Stomach (tissue), 4 donors: ENCODE measurements at regions not wholly inside any gene's neighbourhood (a gene's known extent, or its start where the extent isn't known, plus 50 kb on each side); places are given as distances from the start of the nearest gene placed in this dataset.

ENCODE experiments used
- EP300 ChIP-seq: sonication (generic); formaldehyde crosslinking; IDR thresholded peaks from one replicate; pipeline ENCODE4 v1.6.1; 2017; ENCODE audit warnings: antibody characterized with exemption
- POLR2A ChIP-seq, 4 donors: fragments of 450-650 bp; IDR thresholded peaks; one replicate each; pipeline ENCODE4 v1.6.1; 2016; ENCODE audit warnings: antibody characterized with exemption in 4 of 4, control low read depth in 2 of 4, mild to moderate bottlenecking in 1 of 4, moderate library complexity in 1 of 4
- TF ChIP-seq, protein P1 (sequence below), 7 experiments: fragments of 450-650 bp in 4 of 7; fragments of 200-600 bp in 3 of 7; sonication (generic) in 3 of 7; IDR thresholded peaks; one replicate each; pipeline ENCODE4 v1.5.1; 2016 to 2019; ENCODE audit warnings: antibody characterized with exemption in 7 of 7, control low read depth in 2 of 7, mild to moderate bottlenecking in 1 of 7

DNA sequence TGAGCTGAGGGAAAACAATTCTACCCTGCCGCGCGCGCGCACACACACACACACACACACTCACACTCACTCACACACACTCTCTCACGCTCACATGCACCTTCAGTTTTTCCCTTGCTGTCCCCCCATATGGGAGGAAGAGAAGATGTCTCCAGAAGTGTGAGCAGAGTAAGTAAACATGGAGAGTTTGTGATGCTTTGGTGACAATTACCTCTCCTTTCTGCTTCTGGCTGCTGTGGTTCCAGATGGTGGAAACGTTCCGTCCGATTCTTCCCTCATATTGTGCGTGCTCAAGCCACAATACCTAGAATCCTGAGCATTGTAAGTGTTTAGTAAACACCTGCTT lies 86.7 kb downstream of the LINC00237 start:
- TF ChIP-seq POLR2A (IDR thresholded peaks at IDR 0.05) (no peak), EP300 (no peak)
- TF ChIP-seq, protein P1, sequence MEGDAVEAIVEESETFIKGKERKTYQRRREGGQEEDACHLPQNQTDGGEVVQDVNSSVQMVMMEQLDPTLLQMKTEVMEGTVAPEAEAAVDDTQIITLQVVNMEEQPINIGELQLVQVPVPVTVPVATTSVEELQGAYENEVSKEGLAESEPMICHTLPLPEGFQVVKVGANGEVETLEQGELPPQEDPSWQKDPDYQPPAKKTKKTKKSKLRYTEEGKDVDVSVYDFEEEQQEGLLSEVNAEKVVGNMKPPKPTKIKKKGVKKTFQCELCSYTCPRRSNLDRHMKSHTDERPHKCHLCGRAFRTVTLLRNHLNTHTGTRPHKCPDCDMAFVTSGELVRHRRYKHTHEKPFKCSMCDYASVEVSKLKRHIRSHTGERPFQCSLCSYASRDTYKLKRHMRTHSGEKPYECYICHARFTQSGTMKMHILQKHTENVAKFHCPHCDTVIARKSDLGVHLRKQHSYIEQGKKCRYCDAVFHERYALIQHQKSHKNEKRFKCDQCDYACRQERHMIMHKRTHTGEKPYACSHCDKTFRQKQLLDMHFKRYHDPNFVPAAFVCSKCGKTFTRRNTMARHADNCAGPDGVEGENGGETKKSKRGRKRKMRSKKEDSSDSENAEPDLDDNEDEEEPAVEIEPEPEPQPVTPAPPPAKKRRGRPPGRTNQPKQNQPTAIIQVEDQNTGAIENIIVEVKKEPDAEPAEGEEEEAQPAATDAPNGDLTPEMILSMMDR (IDR thresholded peaks at IDR 0.05), result no peak
